Ramos (cell line): ENCODE measurements at regions not wholly inside any gene's neighbourhood (a gene's known extent, or its start where the extent isn't known, plus 50 kb on each side); places are given as distances from the start of the nearest gene placed in this dataset.

Experiments used
- in situ Hi-C: fragments of 300-500 bp; cut with MboI; formaldehyde crosslinking; loops from one replicate; pipeline ENCODE4 v1.14.3; 2022; ENCODE audit warnings: low sequenced_read_pairs; ENCODE audit not compliant: unreplicated experiment

GRCh38 chr14:97848317-97848980, 1051.3 kb downstream of the VRK1 start:
- in situ Hi-C loops = no loop called here

DNA sequence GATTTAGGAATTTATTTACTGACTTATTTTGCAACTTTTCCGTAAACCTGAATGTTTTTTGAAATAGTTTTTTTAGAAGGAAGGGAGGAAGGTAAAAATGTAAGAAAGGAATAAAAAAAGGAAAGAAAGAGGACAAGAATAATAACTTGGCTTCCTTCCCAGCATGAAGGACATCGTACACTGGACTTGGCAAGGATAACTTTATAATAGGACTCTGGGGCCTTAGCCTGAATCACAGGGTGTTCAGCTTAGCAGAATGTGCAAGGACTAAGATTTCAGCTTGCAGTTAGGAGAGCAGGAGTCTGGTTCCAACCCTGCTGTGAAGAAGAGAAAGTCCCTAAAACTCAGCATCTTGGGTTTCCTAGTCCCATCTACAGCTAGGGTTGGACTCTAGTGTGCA, 1053.3 kb downstream of the VRK1 start:
- in situ Hi-C loops = no loop called here

- in situ Hi-C loops = no loop called here
Observed at GRCh38 chr14:97850886-97851285, 1053.7 kb downstream of the VRK1 start.

- in situ Hi-C loops = no loop called here
Observed at GRCh38 chr14:97851428-97851995, 1054.3 kb downstream of the VRK1 start.

- in situ Hi-C loops = no loop called here
Observed at GRCh38 chr14:97854918-97855317, 1057.7 kb downstream of the VRK1 start.

GRCh38 chr14:97866195-97866594, 1069.0 kb downstream of the VRK1 start:
- in situ Hi-C loops = no loop called here

GRCh38 chr14:97866664-97867063, 1069.5 kb downstream of the VRK1 start:
- in situ Hi-C loops = no loop called here

GRCh38 chr14:97873291-97873690, 1076.1 kb downstream of the VRK1 start:
- in situ Hi-C loops = no loop called here

DNA sequence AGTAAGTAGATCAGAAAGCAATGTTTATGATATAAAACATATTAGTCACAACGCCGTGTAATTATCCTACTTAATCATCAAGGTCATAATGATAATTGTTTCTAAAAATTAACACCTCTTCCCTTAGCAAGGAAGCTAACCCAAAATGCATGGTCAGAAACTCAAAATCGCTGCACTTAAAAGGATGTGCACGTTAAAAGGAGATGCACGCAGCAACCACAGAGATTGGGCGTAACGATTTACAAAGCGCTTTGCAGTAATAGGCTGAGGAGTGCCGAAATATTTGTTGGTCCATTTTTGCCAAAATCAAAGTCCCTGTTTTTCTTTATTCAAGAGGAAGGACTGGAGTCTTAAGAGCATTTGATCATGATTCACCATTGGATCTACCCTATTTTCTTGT, 1077.2 kb downstream of the VRK1 start:
- in situ Hi-C loops = no loop called here

GRCh38 chr14:97878206-97878605, 1081.0 kb downstream of the VRK1 start:
- in situ Hi-C loops = no loop called here

DNA sequence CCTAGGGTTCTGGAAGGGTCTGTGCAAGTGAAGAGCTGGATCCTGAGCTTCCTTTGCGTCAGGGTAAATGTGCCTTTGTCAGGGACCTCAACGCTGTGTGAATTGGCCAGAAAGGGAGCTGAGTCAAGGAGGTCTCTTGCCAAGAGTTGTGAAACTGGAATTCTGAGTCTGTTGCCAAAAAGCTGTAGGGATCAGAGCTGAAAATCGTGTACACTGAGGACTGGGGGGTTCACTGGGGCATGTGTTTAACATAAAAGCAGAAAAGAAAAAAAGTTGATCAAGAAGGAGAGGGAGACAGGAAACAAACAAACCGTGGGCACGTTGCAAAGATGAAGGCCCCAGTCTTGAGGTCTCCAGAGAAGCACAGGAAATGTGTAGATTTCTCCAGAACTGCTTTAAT, 1081.5 kb downstream of the VRK1 start:
- in situ Hi-C loops = no loop called here

DNA sequence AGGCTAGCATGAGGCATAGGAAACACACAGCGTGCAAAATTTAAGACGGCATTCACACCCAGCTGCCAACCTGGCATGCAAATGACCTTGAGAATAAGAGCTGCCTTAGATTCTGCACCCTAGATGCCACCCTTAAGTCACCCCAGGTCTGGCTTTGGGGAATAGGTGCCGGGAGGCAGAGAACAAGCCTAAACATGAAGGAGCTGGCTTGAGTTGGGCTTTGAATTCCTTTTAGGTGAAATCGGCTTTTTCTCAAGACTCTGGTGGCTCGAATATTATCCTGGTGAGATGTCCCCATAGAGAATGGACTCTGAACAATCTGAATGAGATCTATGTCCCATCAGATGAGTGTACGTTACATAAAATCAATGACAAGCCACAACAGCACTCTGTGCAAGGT, 1090.5 kb downstream of the VRK1 start:
- in situ Hi-C loops = no loop called here

DNA sequence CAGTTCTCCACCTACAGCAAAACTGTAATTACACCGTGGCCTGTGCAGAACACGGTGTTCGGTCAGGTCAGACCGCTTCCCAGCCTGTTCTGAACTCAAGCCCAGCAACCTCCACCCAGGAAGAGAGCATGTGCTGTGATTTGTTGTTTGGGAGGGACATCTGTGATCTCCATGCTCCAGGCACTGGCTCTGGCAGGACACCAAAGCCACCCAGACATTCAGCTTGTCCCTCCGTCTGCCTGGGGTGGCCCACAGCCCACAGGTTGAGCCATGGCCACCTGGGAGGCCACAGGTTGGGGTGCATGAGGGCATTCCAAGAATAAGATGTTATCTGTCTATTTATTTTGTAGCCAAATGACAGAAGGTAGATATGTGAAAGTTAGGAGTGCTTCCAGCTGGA, 1091.1 kb downstream of the VRK1 start:
- in situ Hi-C loops = no loop called here

- in situ Hi-C loops = no loop called here
Observed at GRCh38 chr14:97891515-97891914, 1094.3 kb downstream of the VRK1 start.

DNA sequence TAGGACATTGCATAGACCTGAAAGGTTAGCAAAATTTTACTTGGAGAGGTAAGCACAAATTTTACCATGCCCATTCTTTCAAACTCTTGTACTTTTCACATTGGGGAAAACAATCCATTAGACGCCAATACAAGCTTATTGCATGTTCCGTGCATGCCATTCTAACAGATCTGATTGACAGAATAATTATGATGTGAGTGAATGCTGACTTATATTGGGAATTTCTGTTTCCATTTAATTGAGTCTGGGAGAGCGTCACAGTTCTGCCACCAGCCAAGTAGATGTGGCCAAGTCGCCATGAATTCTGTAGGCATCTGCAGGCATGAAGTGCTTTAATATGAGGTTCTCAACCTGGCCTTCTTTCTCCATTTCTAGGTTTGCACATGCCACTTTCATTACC, 1097.4 kb downstream of the VRK1 start:
- in situ Hi-C loops = no loop called here

GRCh38 chr14:97900196-97900854, 1103.1 kb downstream of the VRK1 start:
- in situ Hi-C loops = no loop called here

DNA sequence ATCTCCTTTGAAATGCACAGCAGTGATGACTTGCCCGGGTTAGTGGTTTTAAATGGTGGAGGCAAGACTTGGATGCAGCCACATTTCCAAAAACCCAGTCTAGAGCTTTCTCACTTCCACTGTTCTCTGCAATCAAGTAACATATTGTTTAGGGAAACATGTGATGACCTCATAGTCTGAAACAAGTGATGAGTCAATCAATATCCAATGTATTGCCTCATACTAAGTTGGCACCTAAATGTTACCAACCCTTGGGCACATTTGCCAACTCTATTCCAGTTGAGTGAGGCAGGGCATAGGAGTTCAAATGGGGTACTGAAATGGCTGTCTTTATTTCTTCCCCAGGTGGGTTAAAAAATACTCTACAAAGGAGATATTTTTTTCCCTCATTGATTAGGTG, 1105.4 kb downstream of the VRK1 start:
- in situ Hi-C loops = no loop called here

DNA sequence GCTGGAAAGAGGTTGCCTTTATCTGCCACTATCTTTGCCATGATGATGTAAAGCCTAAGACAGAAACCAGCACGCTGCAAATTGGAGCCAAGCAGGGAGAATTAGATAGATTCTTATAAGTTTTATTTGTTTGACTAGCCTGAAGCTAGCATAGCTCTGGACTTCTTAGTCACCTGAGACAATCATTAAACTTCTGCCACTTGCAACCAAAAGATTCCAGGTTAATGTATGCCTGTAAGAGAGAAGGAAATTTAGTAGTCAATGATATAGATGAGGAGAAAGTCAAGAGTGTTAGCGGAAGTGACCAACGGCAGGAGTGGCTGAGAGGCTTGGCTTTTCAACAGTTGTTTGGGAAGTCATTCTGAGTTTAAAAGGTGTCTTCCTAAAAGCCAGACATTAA, 1106.6 kb downstream of the VRK1 start:
- in situ Hi-C loops = no loop called here

- in situ Hi-C loops = no loop called here
Observed at GRCh38 chr14:97912217-97912616, 1115.0 kb downstream of the VRK1 start.

- in situ Hi-C loops = no loop called here
Observed at GRCh38 chr14:97916100-97916499, 1118.9 kb downstream of the VRK1 start.

DNA sequence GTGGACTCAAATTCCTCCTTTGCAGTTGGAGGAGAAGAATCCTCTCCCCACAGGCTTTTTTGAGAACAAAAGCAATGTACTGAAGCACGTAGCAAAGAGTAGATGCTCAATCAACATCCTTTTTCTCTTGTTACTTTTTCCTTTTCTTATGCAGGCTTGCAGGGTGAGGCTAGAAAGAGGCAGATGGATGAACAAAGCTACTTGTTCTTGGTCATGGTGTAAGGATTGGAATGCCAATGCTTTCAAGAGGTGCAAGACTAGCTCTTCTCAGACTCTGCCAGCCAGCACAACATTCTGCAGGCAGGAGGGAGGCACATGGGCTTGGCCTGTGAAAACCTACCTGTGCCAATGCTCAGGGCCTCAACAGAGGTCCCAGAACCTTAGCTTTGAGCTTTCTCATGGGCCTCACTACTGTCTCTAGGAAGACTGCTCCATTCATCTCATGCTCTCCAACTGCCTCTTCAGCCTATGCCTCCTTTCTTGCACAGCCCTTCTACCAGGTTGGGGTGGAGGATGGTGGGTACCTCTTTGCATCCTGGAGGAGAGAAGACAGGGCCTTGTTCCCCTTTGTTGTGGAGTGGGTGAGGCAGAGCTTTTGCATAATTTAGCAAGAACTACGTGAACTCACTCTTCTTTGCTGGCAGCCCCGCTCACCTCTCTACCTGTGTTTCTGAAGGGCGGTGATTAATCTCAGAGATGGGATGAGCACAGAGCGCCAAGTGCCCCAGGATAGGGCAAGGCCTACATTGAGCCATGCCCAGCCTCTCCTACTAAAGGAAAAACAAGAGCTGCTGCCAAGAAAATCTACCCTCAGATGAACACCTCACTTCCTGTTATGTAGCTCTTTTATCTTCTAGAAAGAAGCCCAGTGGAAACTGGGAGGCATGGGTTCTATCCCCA, 1119.7 kb downstream of the VRK1 start:
- in situ Hi-C loops = no loop called here
